Inferior parietal cortex (tissue), 1 donor: ENCODE measurements at regions not wholly inside any gene's neighbourhood (a gene's known extent, or its start where the extent isn't known, plus 50 kb on each side); places are given as distances from the start of the nearest gene placed in this dataset.

Source experiments
- DNase-seq: peaks from one replicate; pipeline ENCODE4 v3.0.0-alpha.2; 2016; ENCODE audit errors: extremely low spot score

DNA sequence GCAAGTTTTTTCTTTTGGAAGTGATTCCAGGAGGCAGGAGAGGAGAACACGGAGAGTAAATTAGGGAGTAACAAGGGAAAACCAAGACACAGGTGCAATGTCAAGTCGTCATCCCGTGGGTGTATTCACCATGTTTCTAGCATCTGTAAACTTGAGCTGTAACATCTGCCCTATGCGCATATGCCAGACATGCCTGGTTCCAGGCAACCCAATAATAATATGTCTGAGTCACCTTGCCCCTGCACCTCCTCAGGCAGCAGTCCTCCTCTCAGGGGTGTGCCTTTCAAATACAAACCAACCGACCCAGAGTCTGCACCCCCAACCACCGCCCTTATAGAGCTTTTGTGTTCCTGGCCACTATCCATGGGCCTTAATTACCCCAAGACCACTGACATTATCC is 107.0 kb upstream of the PDE1C start:
- no peak for DNase-seq

DNA sequence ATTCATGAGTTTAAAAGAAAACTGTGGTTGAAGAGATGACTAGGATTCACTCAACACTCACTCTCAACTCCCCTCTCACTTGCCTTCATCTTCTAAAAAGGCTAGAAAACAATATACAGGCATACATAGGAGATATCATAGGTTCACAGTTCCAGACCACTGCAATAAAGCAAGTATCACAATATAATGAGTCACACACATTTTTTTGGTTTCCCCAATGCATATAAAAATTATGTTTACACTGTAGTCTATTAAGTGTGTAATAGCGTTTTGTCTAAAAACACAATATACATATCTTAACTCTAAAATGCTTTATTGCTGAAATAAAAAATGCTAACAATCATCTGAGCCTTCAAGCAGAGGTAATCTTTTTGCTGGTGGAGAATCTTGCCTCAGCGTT is 104.9 kb upstream of the PDE1C start:
- DNase-seq = no peak

DNA sequence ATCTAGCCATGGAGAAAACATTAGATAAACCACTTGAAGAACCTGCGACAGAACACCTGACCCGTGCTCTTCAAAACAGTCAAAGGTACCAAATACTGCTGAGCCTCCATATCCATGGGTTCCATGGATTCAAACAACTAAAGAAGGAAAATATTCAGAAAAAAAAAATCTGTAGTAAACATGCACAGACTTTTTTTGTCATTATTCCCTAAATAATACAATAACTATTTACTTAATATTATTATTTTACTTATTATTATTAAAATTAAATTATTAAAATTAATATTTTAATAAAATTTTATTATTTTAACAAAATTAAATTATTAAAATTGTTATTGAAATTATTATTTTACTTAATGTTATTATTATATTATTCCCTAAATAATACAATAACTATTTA is 101.0 kb upstream of the PDE1C start:
- DNase-seq = no peak

DNA sequence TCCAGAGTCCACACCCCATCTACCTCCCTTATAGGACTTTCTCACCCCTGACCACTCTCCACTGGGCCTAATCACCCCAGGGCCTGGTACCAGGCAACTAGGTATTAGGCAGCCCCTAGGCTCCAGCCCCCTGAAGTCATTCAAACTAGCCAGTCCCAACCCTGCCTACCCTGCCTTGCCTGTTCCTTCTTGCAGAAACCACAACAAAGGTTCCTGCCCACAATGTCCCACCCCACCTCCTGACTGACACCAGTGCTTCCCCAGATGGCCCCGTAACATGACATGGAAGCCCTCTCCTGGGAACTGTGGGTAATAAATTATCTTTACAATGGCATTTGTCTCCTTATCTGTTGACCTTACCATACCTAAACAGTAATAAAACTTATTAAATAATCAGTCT is 100.6 kb upstream of the PDE1C start:
- DNase-seq = no peak

DNA sequence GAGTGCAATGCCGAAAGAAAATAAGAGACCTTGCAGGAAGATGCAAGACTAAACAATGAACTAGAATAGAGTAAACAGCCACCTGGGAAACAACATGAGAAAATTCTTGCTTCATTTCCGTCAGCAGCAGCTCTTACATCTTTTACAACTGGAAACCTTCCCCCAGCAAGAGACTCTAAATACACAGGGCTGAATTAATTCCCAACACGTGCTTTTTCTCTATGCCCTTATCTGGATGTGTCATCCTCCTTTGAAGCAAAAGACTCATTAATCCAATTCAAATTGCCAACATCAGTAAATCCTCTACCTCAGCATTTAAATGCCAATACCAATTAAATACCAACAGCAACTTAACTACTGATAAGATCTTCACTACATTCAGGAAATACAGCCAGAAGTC is 99.0 kb upstream of the PDE1C start:
- DNase-seq = no peak

DNA sequence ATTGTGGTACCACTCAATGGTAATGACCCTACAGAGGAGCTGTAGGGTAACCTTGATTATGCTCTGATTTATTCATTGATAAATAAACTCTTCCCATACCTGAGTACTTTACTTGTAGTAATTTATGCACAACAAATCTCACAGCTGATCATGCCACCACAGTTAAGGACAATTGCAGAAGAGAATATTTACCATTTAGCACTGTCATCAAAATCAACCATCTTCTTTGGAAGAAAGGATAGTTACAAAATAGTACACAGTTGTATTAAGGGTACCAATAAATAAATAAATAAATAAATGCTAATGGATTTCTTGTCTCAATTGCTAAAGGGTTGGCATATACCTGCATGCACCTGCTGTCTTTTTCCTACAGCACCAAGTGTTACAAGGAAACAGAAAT is 97.6 kb upstream of the PDE1C start:
- no peak for DNase-seq

DNA sequence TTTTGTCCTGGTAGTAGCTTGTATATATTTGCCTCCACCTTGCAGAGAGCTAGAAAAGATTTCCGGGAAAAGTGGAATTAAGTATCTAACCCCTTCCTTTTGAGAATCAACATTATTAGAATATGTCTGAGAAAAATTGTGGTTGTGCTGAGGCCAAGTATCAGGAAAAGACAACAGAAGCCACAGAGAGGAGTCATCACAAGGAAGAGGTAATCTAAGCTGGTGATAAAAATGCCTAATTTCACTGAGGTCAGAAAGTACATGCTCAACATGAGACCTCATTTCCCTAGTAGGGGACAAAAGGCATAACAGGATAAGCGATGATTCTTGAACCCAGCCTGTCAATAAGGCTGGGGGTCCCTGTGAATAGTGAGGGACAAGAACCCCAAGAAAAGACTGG is 97.0 kb upstream of the PDE1C start:
- DNase-seq = no peak

DNA sequence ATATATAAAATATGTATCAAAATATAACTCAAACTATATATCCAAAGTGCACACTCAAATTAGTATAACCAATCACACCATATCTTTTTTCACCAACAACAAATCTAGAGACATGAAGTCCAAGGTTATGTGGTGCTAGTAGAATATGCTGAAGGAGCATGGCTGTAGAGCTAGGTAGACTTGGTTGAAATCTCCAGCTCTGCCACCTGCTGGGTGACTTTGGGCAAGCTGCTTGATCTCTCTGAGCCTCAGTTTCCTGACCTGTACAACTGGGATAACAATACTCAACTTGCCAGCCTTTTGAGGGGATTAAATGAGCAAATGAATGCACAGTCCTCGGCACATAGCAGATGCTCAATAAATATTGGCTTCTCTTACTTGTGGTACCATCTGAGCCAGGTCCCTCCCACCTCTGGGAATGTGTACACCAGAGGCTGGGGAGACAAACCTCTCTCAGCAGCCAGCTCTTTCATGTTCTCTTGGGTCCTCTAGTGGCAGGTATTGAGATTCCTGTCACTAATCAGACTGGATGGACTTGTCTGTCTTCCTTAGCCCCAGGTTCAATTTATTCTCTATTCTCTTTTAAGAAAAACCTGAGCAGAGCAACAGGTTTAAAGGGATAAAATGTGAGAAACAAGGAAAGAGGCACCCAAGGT is 94.3 kb upstream of the PDE1C start:
- DNase-seq = peak; percentile 57

DNA sequence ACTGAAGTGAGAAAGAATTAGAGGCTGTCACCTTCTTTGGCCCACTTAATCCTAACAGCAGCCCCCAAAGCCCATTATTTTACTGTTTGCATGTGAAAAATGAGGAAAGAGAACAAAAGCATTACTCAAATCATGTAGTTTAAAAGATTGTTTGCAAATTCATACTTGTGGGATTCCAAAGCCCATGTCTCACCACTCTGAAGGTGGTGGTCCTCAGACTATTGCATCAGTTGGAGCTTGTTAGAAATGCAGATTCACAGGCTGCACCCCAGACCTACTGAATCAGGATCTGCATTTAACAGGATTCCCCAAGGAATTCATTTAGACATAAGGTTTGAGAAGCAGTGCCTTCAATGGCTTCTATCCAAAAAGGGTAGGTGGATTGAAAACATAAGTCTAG is 93.7 kb upstream of the PDE1C start:
- DNase-seq = peak; percentile 22

DNA sequence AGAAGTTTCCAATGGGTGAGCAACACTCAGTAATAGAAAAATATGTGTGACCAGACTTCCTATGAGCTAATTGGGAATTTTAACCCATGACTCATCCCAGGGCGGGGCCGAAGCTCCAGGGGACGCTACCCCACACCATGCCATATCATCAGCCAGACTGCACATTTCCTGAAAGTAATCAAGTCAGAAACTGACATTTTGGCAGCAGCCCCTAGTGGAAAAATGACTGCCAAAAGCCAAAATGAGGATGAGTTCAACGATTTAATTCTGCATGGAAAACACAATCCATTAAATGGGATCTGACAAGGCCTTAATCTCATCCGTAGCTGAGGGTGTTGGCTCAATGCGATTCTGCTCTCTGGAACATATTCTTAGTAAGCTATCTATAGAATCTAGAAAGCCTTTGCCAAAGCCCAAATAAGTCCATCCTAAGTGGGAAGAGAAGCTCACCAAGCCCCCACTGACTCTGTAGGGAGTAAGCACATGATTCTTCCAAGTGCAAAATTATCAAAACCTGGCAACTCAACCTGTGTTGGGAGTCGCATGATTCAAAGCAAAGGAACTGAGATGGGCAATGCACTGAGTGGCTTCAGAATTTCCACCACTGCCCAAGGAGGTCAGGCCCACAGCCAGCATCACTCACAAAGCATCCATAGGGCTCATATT is 93.1 kb upstream of the PDE1C start:
- peak; percentile 45 for DNase-seq

DNA sequence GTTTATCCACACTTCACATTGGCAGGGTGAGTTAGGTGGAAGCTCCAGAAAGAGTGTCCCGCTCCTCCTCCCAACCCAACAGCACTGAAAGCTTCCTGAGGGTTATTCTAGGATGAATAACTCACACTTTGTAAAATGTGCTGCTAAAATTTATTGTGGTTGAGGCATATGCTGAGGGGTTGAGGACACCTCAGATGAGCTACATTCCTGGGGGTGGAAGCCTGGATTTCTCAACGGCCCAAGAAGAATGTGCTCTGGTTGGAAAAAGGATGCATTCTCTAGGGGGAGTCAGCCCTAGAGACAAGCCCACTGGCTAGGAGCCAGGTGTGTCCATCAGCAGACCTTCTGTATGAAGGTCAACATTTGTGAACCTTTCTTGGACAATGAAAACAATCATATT is 91.5 kb upstream of the PDE1C start:
- no peak for DNase-seq

DNA sequence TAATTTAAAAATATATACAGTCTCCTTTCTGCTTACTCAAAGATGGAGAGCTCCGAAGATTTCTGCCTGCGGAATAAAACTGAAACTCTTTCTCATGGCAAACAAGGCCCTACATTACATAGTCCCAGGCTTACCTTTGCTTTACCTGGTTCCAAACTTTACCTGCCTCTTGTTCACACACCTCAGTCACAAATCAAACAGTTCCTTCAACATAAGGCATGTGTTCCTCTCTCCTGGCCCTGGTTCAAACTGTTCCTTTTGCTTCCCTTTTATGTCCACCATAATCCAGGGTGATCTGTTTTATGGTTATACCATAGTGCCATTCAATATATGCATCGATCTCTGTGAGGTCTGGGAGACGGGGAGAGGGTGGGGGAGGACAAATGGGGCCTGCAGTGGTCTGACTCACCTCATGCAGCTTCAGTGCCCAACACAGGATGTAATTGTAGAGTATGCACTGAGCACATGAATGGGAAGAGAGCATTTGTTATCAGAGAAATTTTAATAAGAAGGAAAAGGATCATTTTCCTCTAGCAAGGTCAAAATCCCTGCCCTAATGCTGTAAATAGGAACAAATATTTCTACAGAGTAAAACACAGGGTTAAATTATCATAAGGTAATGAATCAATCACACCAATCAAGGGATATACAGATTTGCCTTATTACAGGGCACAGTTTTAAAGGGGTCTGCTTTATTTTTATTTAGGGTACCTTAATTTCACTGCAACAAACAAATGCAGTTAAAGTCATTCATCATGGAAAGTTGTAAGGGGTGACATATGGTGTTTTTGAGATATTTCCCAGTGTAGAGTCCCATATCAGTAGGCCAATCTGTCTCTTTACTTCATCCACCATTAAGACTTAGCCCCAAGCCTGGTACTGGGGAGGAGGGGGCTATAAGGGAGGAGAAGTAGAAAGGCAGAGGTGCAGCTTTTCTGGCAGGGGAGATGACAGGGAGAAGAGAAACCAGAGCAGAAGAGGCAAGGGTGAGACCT is 88.8 kb upstream of the PDE1C start:
- DNase-seq = no peak

DNA sequence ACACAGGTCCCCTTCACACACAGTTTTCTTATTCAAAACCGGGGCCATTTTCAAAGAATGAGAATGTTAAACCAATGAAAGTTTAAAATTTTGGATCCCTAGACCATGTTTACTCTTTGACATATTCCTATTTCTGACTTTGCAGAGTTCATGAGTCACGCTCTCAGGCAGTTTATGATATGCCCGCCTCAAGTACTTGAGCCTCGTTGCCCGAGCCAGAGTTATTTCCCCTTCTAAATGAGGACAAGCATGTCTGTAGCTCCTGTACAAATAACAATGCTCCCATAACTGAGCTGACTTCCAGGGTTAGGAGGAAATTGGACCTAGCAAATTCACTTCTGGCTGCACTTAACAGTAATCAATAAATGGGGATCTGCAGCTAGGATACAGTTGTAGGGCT is 87.9 kb upstream of the PDE1C start:
- no peak for DNase-seq

DNA sequence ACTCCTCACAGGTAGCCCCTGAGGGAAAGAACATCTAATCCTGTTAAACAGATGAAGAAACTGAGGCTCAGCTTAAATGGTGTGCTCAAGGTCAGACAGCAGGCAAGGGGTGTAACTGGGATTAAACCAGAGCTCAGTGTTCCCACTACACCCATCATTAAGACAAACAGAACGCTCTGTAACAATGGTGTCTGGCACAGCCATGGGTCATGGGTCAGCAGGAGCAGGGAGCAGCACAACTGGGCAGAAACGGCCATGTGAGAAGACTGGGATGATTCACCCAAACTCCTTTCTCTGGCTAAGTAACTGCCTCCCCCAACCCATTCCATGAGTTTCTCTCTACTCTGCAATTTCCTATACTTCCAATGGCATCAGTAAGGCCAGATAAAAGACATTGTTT is 85.5 kb upstream of the PDE1C start:
- no peak for DNase-seq

DNA sequence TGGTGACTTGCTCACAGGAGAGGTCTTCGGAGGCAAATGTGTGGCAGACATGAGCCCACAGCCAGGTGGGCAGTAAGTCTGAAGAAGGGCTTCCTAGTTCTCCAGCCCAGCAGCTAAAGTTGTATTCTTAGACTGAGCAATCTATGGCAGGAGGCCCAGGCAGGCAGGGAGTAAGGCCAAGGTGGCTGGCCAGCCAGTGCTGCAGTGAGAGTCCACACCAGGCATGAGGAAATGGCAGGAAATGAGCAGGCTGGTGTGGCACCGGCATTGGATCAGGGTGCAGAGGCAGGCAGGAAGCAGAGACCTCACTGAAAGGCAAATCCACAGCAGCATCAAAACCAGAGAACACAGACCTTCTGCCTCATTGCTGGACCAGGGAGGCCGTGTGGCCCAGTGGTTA is 84.6 kb upstream of the PDE1C start:
- DNase-seq = no peak

DNA sequence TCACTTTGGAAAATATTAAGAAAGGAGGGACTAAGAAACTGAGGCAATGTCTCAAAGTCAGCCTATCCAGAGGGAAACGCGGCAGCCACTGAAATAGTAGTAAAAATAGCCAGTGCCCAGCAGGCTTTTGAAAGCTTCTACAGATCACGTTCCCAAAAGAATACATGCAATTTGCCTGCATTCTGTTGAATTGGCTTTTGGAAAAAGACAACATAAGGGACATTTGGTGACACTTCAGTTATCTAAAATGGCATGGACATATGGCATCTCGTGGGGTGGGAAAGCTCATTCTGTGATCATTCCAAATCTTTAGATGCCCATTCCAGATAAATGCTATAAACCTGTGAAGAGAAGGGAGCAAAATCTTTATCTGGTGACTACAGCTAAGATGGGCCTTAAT is 82.8 kb upstream of the PDE1C start:
- no peak for DNase-seq

DNA sequence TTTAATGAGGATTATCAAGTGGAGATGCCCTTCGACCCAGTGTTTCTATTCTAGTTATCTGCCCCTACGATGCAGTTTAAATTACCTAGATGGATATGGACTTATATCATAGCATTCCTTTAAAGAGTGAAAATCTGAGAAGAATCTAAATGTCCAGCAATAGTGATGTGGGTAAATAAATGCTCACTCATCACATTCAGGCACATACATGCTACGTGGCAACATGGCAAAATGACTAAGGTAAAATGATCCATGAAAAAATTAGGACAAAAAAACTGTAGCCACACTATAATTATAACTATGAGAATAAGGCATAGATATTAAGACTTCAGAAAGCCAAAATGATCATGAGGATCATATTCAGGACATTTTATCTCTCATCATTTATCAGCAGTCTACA is 82.4 kb upstream of the PDE1C start:
- no peak for DNase-seq

DNA sequence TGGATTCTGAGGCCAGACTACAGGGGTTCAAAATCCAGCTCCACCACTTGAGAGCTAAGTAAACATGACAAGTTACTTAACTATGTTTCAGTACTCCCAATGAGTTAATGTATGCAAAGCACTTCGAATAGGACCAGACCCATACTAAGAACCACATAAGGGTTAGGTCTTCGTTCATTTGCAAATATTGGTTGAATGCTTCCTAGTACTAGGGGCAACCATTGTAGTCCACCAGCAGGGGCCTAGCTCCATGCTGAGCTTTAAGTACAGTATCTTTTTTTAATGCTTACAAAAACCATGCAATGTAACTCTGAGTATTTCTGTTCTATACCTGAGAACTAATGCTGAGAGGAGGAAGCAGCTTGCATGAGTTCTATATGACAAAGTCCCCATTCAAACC is 80.4 kb upstream of the PDE1C start:
- no peak for DNase-seq

DNA sequence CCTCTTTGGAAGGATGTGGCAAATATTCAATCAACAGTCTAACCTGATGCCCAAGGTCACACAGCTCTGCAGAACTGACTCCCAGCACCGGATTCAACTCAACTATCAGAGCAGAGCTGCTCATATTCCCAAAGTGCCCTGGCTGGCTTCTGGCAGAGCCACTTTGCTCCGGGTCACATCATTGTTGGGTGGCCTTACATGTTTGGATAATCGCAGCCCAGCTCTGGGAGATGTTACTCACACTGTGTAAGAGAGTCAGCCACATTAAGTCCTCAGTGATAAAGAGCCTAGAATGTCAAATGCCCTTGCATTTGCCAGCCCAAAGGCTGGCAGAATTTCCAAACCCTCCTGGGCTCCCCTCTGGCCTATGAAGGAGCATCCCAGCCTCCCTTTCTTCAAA is 79.8 kb upstream of the PDE1C start:
- no peak for DNase-seq

DNA sequence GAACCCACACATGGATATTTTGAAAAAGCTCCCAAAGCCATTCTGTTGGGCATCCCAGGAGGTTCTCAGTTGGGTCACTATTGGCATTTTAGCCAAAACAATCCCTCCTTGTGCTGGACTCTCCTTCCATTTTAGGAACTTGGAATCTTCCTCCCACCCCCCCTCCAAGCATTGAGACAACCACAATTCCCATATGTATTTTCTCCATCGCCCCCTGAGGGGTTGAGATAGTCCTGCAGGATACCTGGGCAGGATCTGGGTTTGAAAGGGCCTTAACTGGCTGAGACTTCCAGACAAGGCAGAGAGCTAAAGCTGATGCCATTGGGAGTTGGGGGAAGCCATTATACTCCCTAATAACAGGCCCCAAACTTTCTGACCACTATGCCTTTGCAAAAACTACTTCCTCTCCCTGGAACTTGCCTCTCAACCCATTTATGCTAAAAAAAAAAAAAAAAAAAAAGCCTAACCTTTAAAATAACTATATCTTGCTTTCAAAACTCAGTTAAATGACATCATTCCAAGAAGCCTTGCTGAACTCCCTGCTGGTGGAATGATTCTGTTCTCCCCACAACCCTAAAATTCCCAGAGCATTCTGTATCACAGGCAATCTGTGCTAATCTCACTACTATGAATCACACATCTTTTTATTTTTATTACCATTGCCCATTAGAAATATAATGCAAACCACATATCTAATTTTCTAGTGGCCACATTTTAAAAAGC is 77.5 kb upstream of the PDE1C start:
- DNase-seq = no peak

DNA sequence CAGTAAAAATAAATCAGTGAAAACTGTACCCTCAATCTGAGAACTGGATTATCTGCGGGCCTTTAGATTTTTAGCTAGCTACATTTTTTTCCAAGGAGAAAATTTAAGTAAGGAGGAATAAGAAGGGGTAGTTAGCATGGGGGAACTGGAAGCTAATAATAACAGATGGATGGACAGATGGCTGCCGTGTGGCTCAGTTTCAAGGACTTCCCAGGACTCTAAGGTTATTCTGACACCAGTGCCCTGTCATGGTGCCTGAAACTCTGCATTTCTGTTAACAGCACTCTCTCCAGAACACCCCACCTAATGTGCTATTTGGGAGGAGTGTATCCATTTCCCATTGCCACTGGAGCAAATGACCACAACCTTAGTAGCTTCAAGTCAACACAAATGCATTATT is 75.7 kb upstream of the PDE1C start:
- no peak for DNase-seq

DNA sequence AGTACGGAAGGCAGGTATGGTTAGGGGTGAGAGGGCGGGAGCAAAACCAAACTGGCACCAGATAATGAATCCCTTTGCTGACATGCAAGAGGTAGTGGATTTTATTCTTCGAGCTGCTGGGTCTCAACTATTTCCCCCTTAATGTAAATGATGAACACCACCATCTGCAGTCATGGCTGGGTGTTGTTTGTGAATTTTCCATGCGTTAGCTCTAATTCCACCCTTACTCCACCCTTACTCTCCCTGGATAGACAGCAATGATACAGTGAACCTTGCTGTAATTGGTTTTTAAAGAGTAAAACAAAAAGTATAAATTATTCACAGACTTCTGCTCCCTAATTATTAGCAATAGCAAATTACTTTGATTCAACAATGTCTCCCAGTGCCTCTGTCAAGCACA is 74.5 kb upstream of the PDE1C start:
- no peak for DNase-seq
